Stimulated activated effector memory CD8-positive, alpha-beta T cell treated with anti-CD3 and anti-CD28 coated beads, Interleukin-12 subunit alpha, Interleukin-12 subunit beta, amount 100 ng/mL, for 72 hours (primary cell): ENCODE measurements at regions not wholly inside any gene's neighbourhood (a gene's known extent, or its start where the extent isn't known, plus 50 kb on each side); places are given as distances from the start of the nearest gene placed in this dataset.

Experiments used
- ATAC-seq: fragments of 150-1000 bp; cut with Tn5 transposase; 2 replicates; pipeline ENCODE4 v1.10.0; 2021
- DNase-seq, 2 donors: peaks; one replicate each; pipeline ENCODE4 v3.0.0; 2021 to 2022; ENCODE audit warnings: low spot score in 2 of 2
- H3K27ac Mint-ChIP-seq: one replicate; pipeline ENCODE4 v1.8.0; 2022; ENCODE audit warnings: mild to moderate bottlenecking, mixed read lengths
- H3K36me3 Mint-ChIP-seq: one replicate; pipeline ENCODE4 v1.8.0; 2022; ENCODE audit warnings: mild to moderate bottlenecking, mixed read lengths
- H3K4me1 Mint-ChIP-seq: one replicate; pipeline ENCODE4 v1.8.0; 2022; ENCODE audit warnings: mixed read lengths
- H3K4me3 Mint-ChIP-seq: one replicate; pipeline ENCODE4 v1.8.0; 2022; ENCODE audit warnings: mild to moderate bottlenecking, mixed read lengths
- H3K9me3 Mint-ChIP-seq: one replicate; pipeline ENCODE4 v1.8.0; 2022; ENCODE audit warnings: mixed read lengths

- DNase-seq (no peak), ATAC-seq (no peak)
- Mint-ChIP-seq H3K4me1 (no peaks in the 10 kb centered on the region), H3K9me3 (no peaks in the 10 kb centered on the region), H3K36me3 (no peaks in the 10 kb centered on the region), H3K27ac (no peak overlapping the region), H3K4me3 (no peak overlapping the region)
These were observed 160.8 kb upstream of the MYCN start for GRCh38 chr2:15779381-15780041.

GRCh38 chr2:15780234-15780633 is 160.1 kb upstream of the MYCN start:
- no peak for ATAC-seq

GRCh38 chr2:15780912-15781574 is 159.3 kb upstream of the MYCN start:
- DNase-seq, result no peak
- Mint-ChIP-seq H3K36me3 (no peaks in the 10 kb centered on the region), H3K9me3 (no peaks in the 10 kb centered on the region), H3K4me1 (no peaks in the 10 kb centered on the region), H3K27ac (no peak overlapping the region), H3K4me3 (no peak overlapping the region)
- no peak for ATAC-seq

More at GRCh38 chr2:15780234-15780633, 160.1 kb upstream of the MYCN start:
- H3K27ac Mint-ChIP-seq, result no peak overlapping the region
- no peak for DNase-seq
- H3K9me3 Mint-ChIP-seq, result no peaks in the 10 kb centered on the region
- H3K4me3 Mint-ChIP-seq, result no peak overlapping the region
- H3K36me3 Mint-ChIP-seq, result no peaks in the 10 kb centered on the region
- H3K4me1 Mint-ChIP-seq, result no peaks in the 10 kb centered on the region

- H3K4me1 Mint-ChIP-seq, result no peaks in the 10 kb centered on the region
- no peaks in the 10 kb centered on the region for H3K36me3 Mint-ChIP-seq
- no peak overlapping the region for H3K4me3 Mint-ChIP-seq
- H3K9me3 Mint-ChIP-seq, result no peaks in the 10 kb centered on the region
- H3K27ac Mint-ChIP-seq, result no peak overlapping the region
- ATAC-seq, result no peak
- no peak for DNase-seq
These were observed 158.2 kb upstream of the MYCN start for GRCh38 chr2:15782009-15782751.

GRCh38 chr2:15782769-15783294 is 157.5 kb upstream of the MYCN start:
- no peaks in the 10 kb centered on the region for H3K36me3 Mint-ChIP-seq
- H3K4me3 Mint-ChIP-seq, result no peak overlapping the region
- no peak overlapping the region for H3K27ac Mint-ChIP-seq
- no peak for ATAC-seq
- H3K9me3 Mint-ChIP-seq, result no peaks in the 10 kb centered on the region
- no peak for DNase-seq
- no peaks in the 10 kb centered on the region for H3K4me1 Mint-ChIP-seq

GRCh38 chr2:15783489-15783888 is 156.9 kb upstream of the MYCN start:
- no peaks in the 10 kb centered on the region for H3K36me3 Mint-ChIP-seq
- H3K4me3 Mint-ChIP-seq, result no peak overlapping the region
- no peaks in the 10 kb centered on the region for H3K9me3 Mint-ChIP-seq
- H3K27ac Mint-ChIP-seq, result no peak overlapping the region
- DNase-seq (no peak), ATAC-seq (no peak)
- no peaks in the 10 kb centered on the region for H3K4me1 Mint-ChIP-seq

- ATAC-seq, result no peak
- Mint-ChIP-seq H3K27ac (no peak overlapping the region), H3K36me3 (no peaks in the 10 kb centered on the region), H3K4me3 (no peak overlapping the region), H3K9me3 (no peaks in the 10 kb centered on the region), H3K4me1 (no peaks in the 10 kb centered on the region)
- DNase-seq, result no peak
These were observed 156.1 kb upstream of the MYCN start for GRCh38 chr2:15784106-15784885.

- no peak for ATAC-seq
- Mint-ChIP-seq H3K9me3 (no peaks in the 10 kb centered on the region), H3K4me1 (no peaks in the 10 kb centered on the region), H3K4me3 (no peak overlapping the region), H3K36me3 (no peaks in the 10 kb centered on the region), H3K27ac (no peak overlapping the region)
- DNase-seq, result no peak
These were observed 155.2 kb upstream of the MYCN start for GRCh38 chr2:15784886-15785801.

GRCh38 chr2:15786003-15786654 is 154.2 kb upstream of the MYCN start:
- H3K4me3 Mint-ChIP-seq, result no peak overlapping the region
- H3K36me3 Mint-ChIP-seq, result no peaks in the 10 kb centered on the region
- no peaks in the 10 kb centered on the region for H3K4me1 Mint-ChIP-seq
- no peak overlapping the region for H3K27ac Mint-ChIP-seq
- no peaks in the 10 kb centered on the region for H3K9me3 Mint-ChIP-seq
- no peak for ATAC-seq
- no peak for DNase-seq

- no peaks in the 10 kb centered on the region for H3K4me1 Mint-ChIP-seq
- ATAC-seq (no peak), DNase-seq (no peak)
- no peak overlapping the region for H3K4me3 Mint-ChIP-seq
- H3K36me3 Mint-ChIP-seq, result no peaks in the 10 kb centered on the region
- no peak overlapping the region for H3K27ac Mint-ChIP-seq
- H3K9me3 Mint-ChIP-seq, result no peaks in the 10 kb centered on the region
These were observed 153.4 kb upstream of the MYCN start for GRCh38 chr2:15786901-15787300.

- Mint-ChIP-seq H3K4me3 (no peak overlapping the region), H3K4me1 (no peaks in the 10 kb centered on the region), H3K27ac (no peak overlapping the region), H3K36me3 (no peaks in the 10 kb centered on the region), H3K9me3 (no peaks in the 10 kb centered on the region)
- DNase-seq (no peak), ATAC-seq (no peak)
These were observed 152.6 kb upstream of the MYCN start for GRCh38 chr2:15787535-15788454.

GRCh38 chr2:15788455-15788829 is 151.9 kb upstream of the MYCN start:
- Mint-ChIP-seq H3K27ac (no peak overlapping the region), H3K36me3 (no peaks in the 10 kb centered on the region), H3K4me1 (no peaks in the 10 kb centered on the region), H3K9me3 (no peaks in the 10 kb centered on the region), H3K4me3 (no peak overlapping the region)
- ATAC-seq (no peak), DNase-seq (no peak)

- DNase-seq, result no peak
These were observed 151.5 kb upstream of the MYCN start for GRCh38 chr2:15788830-15789229.

More at GRCh38 chr2:15788830-15789229, 151.5 kb upstream of the MYCN start:
- no peaks in the 10 kb centered on the region for H3K9me3 Mint-ChIP-seq
- H3K36me3 Mint-ChIP-seq, result no peaks in the 10 kb centered on the region
- no peaks in the 10 kb centered on the region for H3K4me1 Mint-ChIP-seq
- ATAC-seq, result no peak
- no peak overlapping the region for H3K4me3 Mint-ChIP-seq
- no peak overlapping the region for H3K27ac Mint-ChIP-seq
